ENCODE measurements at regions not wholly inside any gene's neighbourhood (a gene's known extent, or its start where the extent isn't known, plus 50 kb on each side); places are given as distances from the start of the nearest gene placed in this dataset.

GRCh38 chr5:128633901-128634300 is 95.9 kb upstream of the FBN2 start:
- Histone ChIP-seq H3K9ac (ENCODE audit: low read depth, low read length) (no peak overlapping the region), H3K27me3 (ENCODE audit: control insufficient read depth, insufficient read depth, low read length) (no peaks in the 10 kb centered on the region), H3K4me1 (ENCODE audit: control insufficient read depth, insufficient read depth, low read length) (no peaks in the 10 kb centered on the region), H3K9me3 (ENCODE audit: control insufficient read depth, insufficient read depth, low read length) (no peaks in the 10 kb centered on the region), H3K36me3 (ENCODE audit: control insufficient read depth, insufficient read depth, low read length) (no peaks in the 10 kb centered on the region), H3K4me3 (ENCODE audit: low read depth, low read length) (no peak overlapping the region)

- Histone ChIP-seq H3K9ac (ENCODE audit: low read depth, low read length) (no peak overlapping the region), H3K4me1 (ENCODE audit: control insufficient read depth, insufficient read depth, low read length) (no peaks in the 10 kb centered on the region), H3K36me3 (ENCODE audit: control insufficient read depth, insufficient read depth, low read length) (no peaks in the 10 kb centered on the region), H3K9me3 (ENCODE audit: control insufficient read depth, insufficient read depth, low read length) (no peaks in the 10 kb centered on the region), H3K27me3 (ENCODE audit: control insufficient read depth, insufficient read depth, low read length) (no peaks in the 10 kb centered on the region), H3K4me3 (ENCODE audit: low read depth, low read length) (no peak overlapping the region)
These were observed 97.3 kb upstream of the FBN2 start for GRCh38 chr5:128635379-128635778.

GRCh38 chr5:128636361-128636760 is 98.3 kb upstream of the FBN2 start:
- Histone ChIP-seq H3K4me1 (ENCODE audit: control insufficient read depth, insufficient read depth, low read length) (no peaks in the 10 kb centered on the region), H3K27me3 (ENCODE audit: control insufficient read depth, insufficient read depth, low read length) (no peaks in the 10 kb centered on the region), H3K36me3 (ENCODE audit: control insufficient read depth, insufficient read depth, low read length) (no peaks in the 10 kb centered on the region), H3K9ac (ENCODE audit: low read depth, low read length) (no peak overlapping the region), H3K9me3 (ENCODE audit: control insufficient read depth, insufficient read depth, low read length) (no peaks in the 10 kb centered on the region), H3K4me3 (ENCODE audit: low read depth, low read length) (no peak overlapping the region)

GRCh38 chr5:128637031-128637430 is 99.0 kb upstream of the FBN2 start:
- no peaks in the 10 kb centered on the region for H3K36me3 ChIP-seq (ENCODE audit: control insufficient read depth, insufficient read depth, low read length)
- H3K9me3 ChIP-seq (ENCODE audit: control insufficient read depth, insufficient read depth, low read length): no peaks in the 10 kb centered on the region
- no peak overlapping the region for H3K4me3 ChIP-seq (ENCODE audit: low read depth, low read length)
- no peaks in the 10 kb centered on the region for H3K27me3 ChIP-seq (ENCODE audit: control insufficient read depth, insufficient read depth, low read length)
- no peaks in the 10 kb centered on the region for H3K4me1 ChIP-seq (ENCODE audit: control insufficient read depth, insufficient read depth, low read length)
- no peak overlapping the region for H3K9ac ChIP-seq (ENCODE audit: low read depth, low read length)

- Histone ChIP-seq H3K36me3 (ENCODE audit: control insufficient read depth, insufficient read depth, low read length) (no peaks in the 10 kb centered on the region), H3K4me3 (ENCODE audit: low read depth, low read length) (no peak overlapping the region), H3K9ac (ENCODE audit: low read depth, low read length) (no peak overlapping the region), H3K27me3 (ENCODE audit: control insufficient read depth, insufficient read depth, low read length) (no peaks in the 10 kb centered on the region), H3K4me1 (ENCODE audit: control insufficient read depth, insufficient read depth, low read length) (no peaks in the 10 kb centered on the region), H3K9me3 (ENCODE audit: control insufficient read depth, insufficient read depth, low read length) (no peaks in the 10 kb centered on the region)
These were observed 103.8 kb upstream of the FBN2 start for GRCh38 chr5:128641861-128642260.

- Histone ChIP-seq H3K4me1 (ENCODE audit: control insufficient read depth, insufficient read depth, low read length) (no peaks in the 10 kb centered on the region), H3K9me3 (ENCODE audit: control insufficient read depth, insufficient read depth, low read length) (no peaks in the 10 kb centered on the region), H3K27me3 (ENCODE audit: control insufficient read depth, insufficient read depth, low read length) (no peaks in the 10 kb centered on the region), H3K9ac (ENCODE audit: low read depth, low read length) (no peak overlapping the region), H3K4me3 (ENCODE audit: low read depth, low read length) (no peak overlapping the region), H3K36me3 (ENCODE audit: control insufficient read depth, insufficient read depth, low read length) (no peaks in the 10 kb centered on the region)
These were observed 106.8 kb upstream of the FBN2 start for GRCh38 chr5:128644863-128645262.

GRCh38 chr5:128645581-128645980 is 107.5 kb upstream of the FBN2 start:
- H3K27me3 ChIP-seq (ENCODE audit: control insufficient read depth, insufficient read depth, low read length): no peaks in the 10 kb centered on the region
- no peaks in the 10 kb centered on the region for H3K36me3 ChIP-seq (ENCODE audit: control insufficient read depth, insufficient read depth, low read length)
- H3K9ac ChIP-seq (ENCODE audit: low read depth, low read length): no peak overlapping the region
- H3K9me3 ChIP-seq (ENCODE audit: control insufficient read depth, insufficient read depth, low read length): no peaks in the 10 kb centered on the region
- no peak overlapping the region for H3K4me3 ChIP-seq (ENCODE audit: low read depth, low read length)
- no peaks in the 10 kb centered on the region for H3K4me1 ChIP-seq (ENCODE audit: control insufficient read depth, insufficient read depth, low read length)

- Histone ChIP-seq H3K4me1 (ENCODE audit: control insufficient read depth, insufficient read depth, low read length) (no peaks in the 10 kb centered on the region), H3K9ac (ENCODE audit: low read depth, low read length) (no peak overlapping the region), H3K36me3 (ENCODE audit: control insufficient read depth, insufficient read depth, low read length) (no peaks in the 10 kb centered on the region), H3K4me3 (ENCODE audit: low read depth, low read length) (no peak overlapping the region), H3K27me3 (ENCODE audit: control insufficient read depth, insufficient read depth, low read length) (no peaks in the 10 kb centered on the region), H3K9me3 (ENCODE audit: control insufficient read depth, insufficient read depth, low read length) (no peaks in the 10 kb centered on the region)
These were observed 108.1 kb upstream of the FBN2 start for GRCh38 chr5:128646176-128646575.

- Histone ChIP-seq H3K9ac (ENCODE audit: low read depth, low read length) (no peak overlapping the region), H3K4me1 (ENCODE audit: control insufficient read depth, insufficient read depth, low read length) (no peaks in the 10 kb centered on the region)
These were observed 111.1 kb upstream of the FBN2 start for GRCh38 chr5:128649192-128649591.

GRCh38 chr5:128662997-128663396 is 125.0 kb upstream of the FBN2 start:
- H3K36me3 ChIP-seq (ENCODE audit: control insufficient read depth, insufficient read depth, low read length): no peaks in the 10 kb centered on the region
- no peaks in the 10 kb centered on the region for H3K27me3 ChIP-seq (ENCODE audit: control insufficient read depth, insufficient read depth, low read length)
- H3K9ac ChIP-seq (ENCODE audit: low read depth, low read length): no peak overlapping the region
- H3K4me3 ChIP-seq (ENCODE audit: low read depth, low read length): no peak overlapping the region
- no peaks in the 10 kb centered on the region for H3K4me1 ChIP-seq (ENCODE audit: control insufficient read depth, insufficient read depth, low read length)
- no peaks in the 10 kb centered on the region for H3K9me3 ChIP-seq (ENCODE audit: control insufficient read depth, insufficient read depth, low read length)

More at GRCh38 chr5:128649192-128649591, 111.1 kb upstream of the FBN2 start:
- Histone ChIP-seq H3K4me3 (ENCODE audit: low read depth, low read length) (no peak overlapping the region), H3K27me3 (ENCODE audit: control insufficient read depth, insufficient read depth, low read length) (no peaks in the 10 kb centered on the region), H3K36me3 (ENCODE audit: control insufficient read depth, insufficient read depth, low read length) (no peaks in the 10 kb centered on the region), H3K9me3 (ENCODE audit: control insufficient read depth, insufficient read depth, low read length) (no peaks in the 10 kb centered on the region)

GRCh38 chr5:128665747-128666355 is 127.8 kb upstream of the FBN2 start:
- Histone ChIP-seq H3K9me3 (ENCODE audit: control insufficient read depth, insufficient read depth, low read length) (no peaks in the 10 kb centered on the region), H3K4me3 (ENCODE audit: low read depth, low read length) (no peak overlapping the region), H3K9ac (ENCODE audit: low read depth, low read length) (no peak overlapping the region), H3K27me3 (ENCODE audit: control insufficient read depth, insufficient read depth, low read length) (no peaks in the 10 kb centered on the region), H3K36me3 (ENCODE audit: control insufficient read depth, insufficient read depth, low read length) (no peaks in the 10 kb centered on the region), H3K4me1 (ENCODE audit: control insufficient read depth, insufficient read depth, low read length) (no peaks in the 10 kb centered on the region)

- H3K27me3 ChIP-seq (ENCODE audit: control insufficient read depth, insufficient read depth, low read length): no peaks in the 10 kb centered on the region
- no peak overlapping the region for H3K9ac ChIP-seq (ENCODE audit: low read depth, low read length)
- H3K4me1 ChIP-seq (ENCODE audit: control insufficient read depth, insufficient read depth, low read length): no peaks in the 10 kb centered on the region
- H3K36me3 ChIP-seq (ENCODE audit: control insufficient read depth, insufficient read depth, low read length): no peaks in the 10 kb centered on the region
- no peaks in the 10 kb centered on the region for H3K9me3 ChIP-seq (ENCODE audit: control insufficient read depth, insufficient read depth, low read length)
- H3K4me3 ChIP-seq (ENCODE audit: low read depth, low read length): no peak overlapping the region
These were observed 129.1 kb upstream of the FBN2 start for GRCh38 chr5:128667152-128667551.
